Nephron (organoid): ENCODE measurements at regions not wholly inside any gene's neighbourhood (a gene's known extent, or its start where the extent isn't known, plus 50 kb on each side); places are given as distances from the start of the nearest gene placed in this dataset.

Experiments
- H3K27ac Mint-ChIP-seq, 3 experiments: 2 replicates each; pipeline ENCODE4 v1.8.0; 2020; ENCODE audit warnings: mixed read lengths in 3 of 3, mild to moderate bottlenecking in 2 of 3, moderate library complexity in 1 of 3
- H3K27me3 Mint-ChIP-seq: 2 replicates; pipeline ENCODE4 v1.8.0; 2021; ENCODE audit warnings: low read depth, mild to moderate bottlenecking, moderate library complexity, mixed read lengths
- H3K36me3 Mint-ChIP-seq: 2 replicates; pipeline ENCODE4 v1.8.0; 2020; ENCODE audit warnings: low read depth, mixed read lengths
- H3K4me1 Mint-ChIP-seq: 2 replicates; pipeline ENCODE4 v1.8.0; 2020; ENCODE audit warnings: mixed read lengths
- H3K4me3 Mint-ChIP-seq, 3 experiments: 2 replicates each; pipeline ENCODE4 v1.8.0; 2020; ENCODE audit warnings: mild to moderate bottlenecking in 3 of 3, mixed read lengths in 3 of 3, moderate library complexity in 2 of 3
- H3K9me3 Mint-ChIP-seq: 2 replicates; pipeline ENCODE4 v1.8.0; 2020; ENCODE audit warnings: mixed read lengths
- CTCF ChIP-seq, 3 experiments: fragments of 200-600 bp; sonication (generic); IDR thresholded peaks; one replicate each; pipeline ENCODE4 v1.5.0; 2021; ENCODE audit warnings: antibody characterized with exemption in 3 of 3; ENCODE audit not compliant: unreplicated experiment in 3 of 3

GRCh38 chr9:106587042-106587441, 275.9 kb upstream of the ZNF462 start:
- H3K36me3 Mint-ChIP-seq = no peaks in the 10 kb centered on the region
- no peak overlapping the region for H3K27ac Mint-ChIP-seq
- no peak overlapping the region for H3K4me3 Mint-ChIP-seq
- H3K4me1 Mint-ChIP-seq = no peaks in the 10 kb centered on the region
- no peak for TF ChIP-seq CTCF (IDR thresholded peaks at IDR 0.05; ENCODE audit: unreplicated experiment in 3 of 3)
- H3K9me3 Mint-ChIP-seq = no peaks in the 10 kb centered on the region
- no peaks in the 10 kb centered on the region for H3K27me3 Mint-ChIP-seq

- H3K4me3 Mint-ChIP-seq = no peak overlapping the region
Observed at GRCh38 chr9:106588626-106589025, 274.3 kb upstream of the ZNF462 start.

GRCh38 chr9:106590759-106591505, 272.0 kb upstream of the ZNF462 start:
- no peaks in the 10 kb centered on the region for H3K27me3 Mint-ChIP-seq
- H3K4me3 Mint-ChIP-seq = no peak overlapping the region
- H3K27ac Mint-ChIP-seq = no peak overlapping the region
- TF ChIP-seq CTCF (IDR thresholded peaks at IDR 0.05; ENCODE audit: unreplicated experiment in 3 of 3) = no peak
- no peaks in the 10 kb centered on the region for H3K9me3 Mint-ChIP-seq
- H3K4me1 Mint-ChIP-seq = no peaks in the 10 kb centered on the region
- H3K36me3 Mint-ChIP-seq = no peaks in the 10 kb centered on the region

More at GRCh38 chr9:106588626-106589025, 274.3 kb upstream of the ZNF462 start:
- Mint-ChIP-seq H3K4me1 (no peaks in the 10 kb centered on the region), H3K27me3 (no peaks in the 10 kb centered on the region), H3K27ac (peak overlapping the region in 2 of 3 experiments; percentile 6 to 35), H3K36me3 (no peaks in the 10 kb centered on the region), H3K9me3 (no peaks in the 10 kb centered on the region)
- TF ChIP-seq CTCF (IDR thresholded peaks at IDR 0.05; ENCODE audit: unreplicated experiment in 3 of 3) = no peak

GRCh38 chr9:106593201-106593600, 269.8 kb upstream of the ZNF462 start:
- H3K36me3 Mint-ChIP-seq = no peaks in the 10 kb centered on the region
- no peaks in the 10 kb centered on the region for H3K4me1 Mint-ChIP-seq
- H3K27ac Mint-ChIP-seq = no peak overlapping the region
- no peaks in the 10 kb centered on the region for H3K27me3 Mint-ChIP-seq
- H3K4me3 Mint-ChIP-seq = no peak overlapping the region
- TF ChIP-seq CTCF (IDR thresholded peaks at IDR 0.05; ENCODE audit: unreplicated experiment in 3 of 3) = no peak
- no peaks in the 10 kb centered on the region for H3K9me3 Mint-ChIP-seq

- no peaks in the 10 kb centered on the region for H3K36me3 Mint-ChIP-seq
- H3K27me3 Mint-ChIP-seq = no peaks in the 10 kb centered on the region
- H3K4me3 Mint-ChIP-seq = no peak overlapping the region
- no peaks in the 10 kb centered on the region for H3K4me1 Mint-ChIP-seq
- no peak overlapping the region for H3K27ac Mint-ChIP-seq
- no peaks in the 10 kb centered on the region for H3K9me3 Mint-ChIP-seq
- no peak for TF ChIP-seq CTCF (IDR thresholded peaks at IDR 0.05; ENCODE audit: unreplicated experiment in 3 of 3)
Observed at GRCh38 chr9:106596984-106597383, 266.0 kb upstream of the ZNF462 start.

- H3K9me3 Mint-ChIP-seq = peaks cover 10% of the 10 kb centered on the region
- H3K27me3 Mint-ChIP-seq = no peaks in the 10 kb centered on the region
- no peak overlapping the region for H3K4me3 Mint-ChIP-seq
- no peak overlapping the region for H3K27ac Mint-ChIP-seq
- no peaks in the 10 kb centered on the region for H3K4me1 Mint-ChIP-seq
- H3K36me3 Mint-ChIP-seq = peaks cover 8% of the 10 kb centered on the region
- TF ChIP-seq CTCF (IDR thresholded peaks at IDR 0.05; ENCODE audit: unreplicated experiment in 3 of 3) = no peak
Observed at GRCh38 chr9:106600955-106601560, 261.9 kb upstream of the ZNF462 start.
